K562 (cell line): ENCODE measurements at regions not wholly inside any gene's neighbourhood (a gene's known extent, or its start where the extent isn't known, plus 50 kb on each side); places are given as distances from the start of the nearest gene placed in this dataset.

ENCODE experiments used
- ATAC-seq: fragments of 200-7000 bp; cut with Tn5 transposase; 3 replicates; pipeline ENCODE4 v1.9.1; 2020; ENCODE audit warnings: moderate library complexity
- BruUV-seq: library from RNA; stranded (reverse); fragments of 400-500 nt; replicated peaks from 2 replicates; lab custom pipeline; 2021; lab: Mats Ljungman, UMichigan
- CTCF ChIA-PET: fragments of 300-600 bp; formaldehyde crosslinking; extraction: SDS; loops from one replicate; lab custom pipeline; 2021; ENCODE audit warnings: low intra/inter-chr PET ratio; lab: Yijun Ruan, JAX
- POLR2A ChIA-PET: fragments of 300-600, 350-650 bp; sonication (Branson Sonifier 250); formaldehyde crosslinking; extraction: SDS; loops from one replicate; lab custom pipeline; 2021; ENCODE audit warnings: antibody characterized with exemption, inconsistent platforms; lab: Yijun Ruan, JAX
- DNase-seq, 4 experiments: peaks; one replicate each; pipeline versions ENCODE4 v3.0.0 to v3.0.0-alpha.2; 2011 to 2018; ENCODE audit warnings: low spot score in 3 of 4, mixed read lengths in 3 of 4; ENCODE audit errors: extremely low read depth in 1 of 4
- FAIRE-seq: peaks from 2 replicates; lab custom pipeline; 2011; peaks lifted over from hg19 to GRCh38; lab: Jason Lieb, UNC
- H2AFZ ChIP-seq: 2 replicates; pipeline ENCODE4 v1.6.0; 2011; ENCODE audit warnings: low read depth, low read length, control low read depth, inconsistent platforms
- H3K27ac ChIP-seq: fragments of 200-600 bp; 3 replicates; pipeline ENCODE4 v1.8.0; 2011; ENCODE audit warnings: low read depth, mild to moderate bottlenecking, control low read depth, inconsistent platforms, low read length, moderate library complexity, mixed read lengths; ENCODE audit errors: extremely low read depth
- H3K27me3 ChIP-seq, 2 experiments: fragments of 300-600 bp in 1 of 2; 2 replicates in 1 of 2; 3 replicates in 1 of 2; pipeline versions ENCODE4 v1.6.0 to v1.8.0; 2011; ENCODE audit warnings: inconsistent platforms in 2 of 2, low read length in 2 of 2, mild to moderate bottlenecking in 1 of 2, mixed read lengths in 1 of 2, moderate library complexity in 1 of 2; ENCODE audit not compliant: control insufficient read depth in 2 of 2, insufficient read depth in 2 of 2
- H3K36me3 ChIP-seq: fragments of 300-600 bp; 3 replicates; pipeline ENCODE4 v1.8.0; 2011; ENCODE audit warnings: mild to moderate bottlenecking, low read length, inconsistent platforms; ENCODE audit not compliant: control insufficient read depth, insufficient read depth
- H3K4me1 ChIP-seq, 2 experiments: fragments of 200-600 bp in 1 of 2; replicated peaks in 1 of 2; 2 replicates in 1 of 2; 3 replicates in 1 of 2; pipeline versions ENCODE4 v1.5.1 to v1.8.0; 2011; ENCODE audit warnings: inconsistent platforms in 2 of 2, low read length in 2 of 2, mild to moderate bottlenecking in 1 of 2, mixed read lengths in 1 of 2, moderate library complexity in 1 of 2; ENCODE audit not compliant: control insufficient read depth in 2 of 2, insufficient read depth in 2 of 2
- H3K4me2 ChIP-seq: 2 replicates; pipeline ENCODE4 v1.6.1; 2011; ENCODE audit warnings: low read length, control low read depth, inconsistent platforms, mixed read lengths; ENCODE audit not compliant: insufficient read depth
- H3K4me3 ChIP-seq: fragments of 200-600 bp; sonication (generic), shearing (Covaris generic); 2 replicates; pipeline ENCODE4 v1.5.1; 2016; ENCODE audit warnings: control low read depth, inconsistent platforms
- H3K79me2 ChIP-seq: fragments of 200-600 bp; 3 replicates; pipeline ENCODE4 v1.8.0; 2011; ENCODE audit warnings: low read length, inconsistent platforms; ENCODE audit not compliant: control insufficient read depth, insufficient read depth
- H3K9ac ChIP-seq, 2 experiments: 2 replicates each; pipeline versions ENCODE4 v1.6.0 to v1.6.1; 2011; ENCODE audit warnings: low read depth in 2 of 2, low read length in 2 of 2, control low read depth in 1 of 2, inconsistent platforms in 1 of 2, mild to moderate bottlenecking in 1 of 2, mixed read lengths in 1 of 2; ENCODE audit not compliant: insufficient read depth in 1 of 2
- H3K9me1 ChIP-seq: one replicate; pipeline ENCODE4 v1.6.0; 2011; ENCODE audit warnings: inconsistent platforms, mild to moderate bottlenecking, low read length, moderate library complexity; ENCODE audit not compliant: control insufficient read depth, insufficient read depth
- H3K9me3 ChIP-seq: replicated peaks from 2 replicates; pipeline ENCODE4 v1.5.1; 2011; ENCODE audit warnings: low read depth, low read length, inconsistent platforms; ENCODE audit not compliant: control insufficient read depth, insufficient read depth
- H4K20me1 ChIP-seq: replicated peaks from 2 replicates; pipeline ENCODE4 v1.6.1; 2011; ENCODE audit warnings: low read length, inconsistent platforms, mixed read lengths; ENCODE audit not compliant: control insufficient read depth, insufficient read depth
- ERF ChIP-seq: fragments of 450-650 bp; formaldehyde crosslinking; IDR thresholded peaks from 2 replicates; pipeline ENCODE4 v1.4.0; 2020; ENCODE audit warnings: mild to moderate bottlenecking, mixed read lengths
- HSF4 ChIP-seq: fragments of 250-450 bp; sonication (Bioruptor Pico); IDR thresholded peaks from 2 replicates; pipeline ENCODE4 v2.1.2; 2022; ENCODE audit warnings: mild to moderate bottlenecking, moderate library complexity, borderline replicate concordance
- KDM4B ChIP-seq, 2 experiments: fragments of 450-650 bp in 1 of 2; sonication (generic) in 1 of 2; IDR thresholded peaks; 2 replicates each; pipeline ENCODE4 v1.6.1; 2016 to 2017; ENCODE audit warnings: borderline replicate concordance in 2 of 2, antibody characterized with exemption in 1 of 2, low read depth in 1 of 2, mild to moderate bottlenecking in 1 of 2
- MIER1 ChIP-seq: fragments of 450-650 bp; IDR thresholded peaks from 2 replicates; pipeline ENCODE4 v1.6.1; 2016; ENCODE audit warnings: antibody characterized with exemption, mild to moderate bottlenecking, low read depth
- SRSF3 ChIP-seq: fragments of 200-400 bp; formaldehyde crosslinking; IDR thresholded peaks from 2 replicates; pipeline ENCODE4 v1.6.1; 2016; ENCODE audit warnings: mild to moderate bottlenecking, low read length, moderate library complexity; ENCODE audit not compliant: insufficient read depth
- TEAD1 ChIP-seq, 2 experiments: fragments of 450-650 bp in 1 of 2; sonication (generic) in 1 of 2; formaldehyde crosslinking; IDR thresholded peaks; 2 replicates each; pipeline versions ENCODE4 v1.4.0 to v1.8.0; 2020 to 2022; ENCODE audit warnings: mild to moderate bottlenecking in 2 of 2, missing genetic modification reagents in 1 of 2
- ZNF589 ChIP-seq: fragments of 200-800 bp; sonication (Bioruptor generic); IDR thresholded peaks from 2 replicates; pipeline ENCODE4 v1.6.1; 2016; ENCODE audit warnings: low read depth, missing genetic modification characterization, missing compliant biosample characterization
- ZSCAN29 ChIP-seq: fragments of 450-650 bp; IDR thresholded peaks from 2 replicates; pipeline ENCODE4 v1.6.1; 2017
- WGBS: fragments of 100-300 bp; shearing (Covaris generic); methylation state at CpG from one replicate; pipeline ENCODE4 v1.1.6; 2016; ENCODE audit warnings: low coverage, mixed read lengths; ENCODE audit not compliant: insufficient coverage; ENCODE audit errors: missing lambda C conversion rate; 5-methylcytosine and 5-hydroxymethylcytosine counted together
- in situ Hi-C: fragments of 300-500 bp; cut with MboI; formaldehyde crosslinking; loops from 4 replicates; pipeline ENCODE4 v1.15.0; 2018; ENCODE audit warnings: inconsistent platforms, mixed read lengths
- intact Hi-C: fragments of 100-400 bp; cut with micrococcal nuclease; formaldehyde crosslinking; loops from 2 replicates; pipeline ENCODE4 v1.14.2; 2022
- TF ChIP-seq, protein P1 (sequence below), 3 experiments: fragments of 200-800 bp in 1 of 3; sonication (Bioruptor generic) in 1 of 3; sonication (generic) in 1 of 3; formaldehyde crosslinking in 1 of 3; IDR thresholded peaks; 2 replicates each; pipeline versions ENCODE4 v1.6.1 to v1.8.0; 2016 to 2022; ENCODE audit warnings: mild to moderate bottlenecking in 2 of 3, missing compliant biosample characterization in 2 of 3, missing genetic modification characterization in 2 of 3, missing genetic modification reagents in 1 of 3
- TF ChIP-seq, protein P2 (sequence below), 2 experiments: fragments of 450-650 bp in 1 of 2; sonication (generic) in 1 of 2; formaldehyde crosslinking in 1 of 2; IDR thresholded peaks in 1 of 2; conservative IDR thresholded peaks in 1 of 2; 2 replicates each; pipeline versions ENCODE4 v1.6.1 to v1.8.1; 2016 to 2023; ENCODE audit warnings: mild to moderate bottlenecking in 2 of 2, moderate library complexity in 2 of 2, inconsistent platforms in 1 of 2, missing genetic modification reagents in 1 of 2
- TF ChIP-seq, protein P3 (sequence below): IDR thresholded peaks from 2 replicates; pipeline ENCODE4 v1.6.1; 2012; ENCODE audit warnings: low read depth, low read length, improper control_type of control experiment, borderline replicate concordance
- TF ChIP-seq, protein P4 (sequence below): fragments of 450-650 bp; IDR thresholded peaks from 2 replicates; pipeline ENCODE4 v1.6.1; 2017; ENCODE audit warnings: antibody characterized with exemption

DNA sequence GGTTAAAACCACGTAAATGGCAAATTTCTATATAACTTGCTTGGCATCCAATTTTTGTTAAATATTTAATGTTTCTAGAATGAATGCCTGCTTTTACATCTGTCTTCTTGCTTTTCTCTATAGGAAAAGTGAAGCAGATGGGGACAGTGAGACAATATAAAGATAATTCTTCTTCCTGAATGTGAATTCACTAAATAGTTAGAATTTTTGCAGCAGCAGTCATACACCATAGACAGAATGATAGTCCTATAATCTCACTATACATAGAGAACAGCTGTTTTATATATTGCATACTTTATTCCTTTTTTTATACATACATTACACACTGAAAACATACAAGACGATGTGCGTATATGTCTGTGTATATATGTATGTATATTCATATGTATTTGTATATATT lies 1127.3 kb downstream of the PCDH9 start:
- in situ Hi-C loops, result no loop called here
- Histone ChIP-seq H3K4me2 (no peak overlapping the region), H3K27me3 (no peaks in the 10 kb centered on the region)
- FAIRE-seq, result no peak
- intact Hi-C loops, result no loop called here
- BruUV-seq, result no TSS peak
- TF ChIP-seq MIER1 (no peak), KDM4B (IDR thresholded peaks at IDR 0.05; ENCODE audit: borderline replicate concordance in 2 of 2, low read depth in 1 of 2) (no peak), HSF4 (CRISPR knock-in tag) (no peak), ZSCAN29 (no peak), SRSF3 (no peak), ERF (CRISPR knock-in tag) (no peak), ZNF589 (CRISPR knock-in tag) (no peak), TEAD1 (CRISPR knock-in tag; IDR thresholded peaks at IDR 0.05) (no peak)
- TF ChIP-seq, protein P1, sequence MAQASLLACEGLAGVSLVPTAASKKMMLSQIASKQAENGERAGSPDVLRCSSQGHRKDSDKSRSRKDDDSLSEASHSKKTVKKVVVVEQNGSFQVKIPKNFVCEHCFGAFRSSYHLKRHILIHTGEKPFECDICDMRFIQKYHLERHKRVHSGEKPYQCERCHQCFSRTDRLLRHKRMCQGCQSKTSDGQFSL (CRISPR knock-in tag; IDR thresholded peaks at IDR 0.05), result no peak
- TF ChIP-seq, protein P1 (tag; IDR thresholded peaks at IDR 0.05), result no peak
- TF ChIP-seq, protein P2, sequence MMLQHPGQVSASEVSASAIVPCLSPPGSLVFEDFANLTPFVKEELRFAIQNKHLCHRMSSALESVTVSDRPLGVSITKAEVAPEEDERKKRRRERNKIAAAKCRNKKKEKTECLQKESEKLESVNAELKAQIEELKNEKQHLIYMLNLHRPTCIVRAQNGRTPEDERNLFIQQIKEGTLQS (IDR thresholded peaks at IDR 0.05), result no peak
- TF ChIP-seq, protein P2 (CRISPR knock-in tag; conservative IDR thresholded peaks at IDR 0.05), result no peak
- TF ChIP-seq, protein P3, sequence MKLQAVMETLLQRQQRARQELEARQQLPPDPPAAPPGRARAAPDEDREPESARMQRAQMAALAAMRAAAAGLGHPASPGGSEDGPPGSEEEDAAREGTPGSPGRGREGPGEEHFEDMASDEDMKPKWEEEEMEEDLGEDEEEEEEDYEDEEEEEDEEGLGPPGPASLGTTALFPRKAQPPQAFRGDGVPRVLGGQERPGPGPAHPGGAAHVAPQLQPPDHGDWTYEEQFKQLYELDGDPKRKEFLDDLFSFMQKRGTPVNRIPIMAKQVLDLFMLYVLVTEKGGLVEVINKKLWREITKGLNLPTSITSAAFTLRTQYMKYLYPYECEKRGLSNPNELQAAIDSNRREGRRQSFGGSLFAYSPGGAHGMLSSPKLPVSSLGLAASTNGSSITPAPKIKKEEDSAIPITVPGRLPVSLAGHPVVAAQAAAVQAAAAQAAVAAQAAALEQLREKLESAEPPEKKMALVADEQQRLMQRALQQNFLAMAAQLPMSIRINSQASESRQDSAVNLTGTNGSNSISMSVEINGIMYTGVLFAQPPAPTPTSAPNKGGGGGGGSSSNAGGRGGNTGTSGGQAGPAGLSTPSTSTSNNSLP, result no peak
- TF ChIP-seq, protein P4, sequence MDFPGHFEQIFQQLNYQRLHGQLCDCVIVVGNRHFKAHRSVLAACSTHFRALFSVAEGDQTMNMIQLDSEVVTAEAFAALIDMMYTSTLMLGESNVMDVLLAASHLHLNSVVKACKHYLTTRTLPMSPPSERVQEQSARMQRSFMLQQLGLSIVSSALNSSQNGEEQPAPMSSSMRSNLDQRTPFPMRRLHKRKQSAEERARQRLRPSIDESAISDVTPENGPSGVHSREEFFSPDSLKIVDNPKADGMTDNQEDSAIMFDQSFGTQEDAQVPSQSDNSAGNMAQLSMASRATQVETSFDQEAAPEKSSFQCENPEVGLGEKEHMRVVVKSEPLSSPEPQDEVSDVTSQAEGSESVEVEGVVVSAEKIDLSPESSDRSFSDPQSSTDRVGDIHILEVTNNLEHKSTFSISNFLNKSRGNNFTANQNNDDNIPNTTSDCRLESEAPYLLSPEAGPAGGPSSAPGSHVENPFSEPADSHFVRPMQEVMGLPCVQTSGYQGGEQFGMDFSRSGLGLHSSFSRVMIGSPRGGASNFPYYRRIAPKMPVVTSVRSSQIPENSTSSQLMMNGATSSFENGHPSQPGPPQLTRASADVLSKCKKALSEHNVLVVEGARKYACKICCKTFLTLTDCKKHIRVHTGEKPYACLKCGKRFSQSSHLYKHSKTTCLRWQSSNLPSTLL, result no peak
- TF ChIP-seq, all 486 proteins: peak for 0
- no peaks in the 10 kb centered on the region for H3K9me3 ChIP-seq
- H3K9ac ChIP-seq, result no peak overlapping the region
- no peaks in the 10 kb centered on the region for H3K36me3 ChIP-seq
- H2AFZ ChIP-seq, result no peak overlapping the region
- no peak overlapping the region for H3K4me3 ChIP-seq
- ChIA-PET CTCF (no interaction called here), POLR2A (no interaction called here)
- ATAC-seq (no peak), DNase-seq (no peak)
- no peaks in the 10 kb centered on the region for H3K79me2 ChIP-seq
- WGBS, result 40% methylated on average over 3 of the region's 3 CpGs
- H3K27ac ChIP-seq, result no peak overlapping the region
- no peaks in the 10 kb centered on the region for H4K20me1 ChIP-seq
- H3K9me1 ChIP-seq, result no peaks in the 10 kb centered on the region
- no peaks in the 10 kb centered on the region for H3K4me1 ChIP-seq
